ENCODE measurements at regions not wholly inside any gene's neighbourhood (a gene's known extent, or its start where the extent isn't known, plus 50 kb on each side); places are given as distances from the start of the nearest gene placed in this dataset.

DNA sequence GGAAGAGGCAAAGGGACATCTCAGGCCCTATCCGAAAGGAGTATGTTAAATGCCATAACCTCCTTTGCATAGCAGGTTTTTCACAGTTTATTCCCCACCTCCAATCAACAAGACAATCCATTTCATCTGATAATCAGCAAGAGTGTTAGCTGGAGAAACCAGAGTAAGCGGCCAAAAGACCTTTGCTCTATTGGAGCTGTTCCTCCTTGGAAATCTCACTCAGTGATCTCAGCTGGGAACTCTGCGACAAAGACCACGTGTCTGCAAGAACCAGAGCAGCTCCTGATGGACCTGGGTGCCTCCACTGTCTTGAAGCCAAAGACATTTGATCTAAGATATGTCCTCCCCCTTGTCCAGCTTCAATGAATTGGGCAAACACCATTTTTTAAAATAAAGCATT, 241.0 kb downstream of the SEC61B start:
- H3K36me3 ChIP-seq, result no peaks in the 10 kb centered on the region
- intact Hi-C loops (cut with DNase I), result no loop called here
- H3K27me3 ChIP-seq, result no peaks in the 10 kb centered on the region
- DNase-seq, result no peak
- no peak for ATAC-seq
- no peaks in the 10 kb centered on the region for H3K4me1 ChIP-seq
- H3K27ac ChIP-seq, result no peak overlapping the region
- H3K9me3 ChIP-seq, result no peaks in the 10 kb centered on the region
- TF ChIP-seq, protein P1, sequence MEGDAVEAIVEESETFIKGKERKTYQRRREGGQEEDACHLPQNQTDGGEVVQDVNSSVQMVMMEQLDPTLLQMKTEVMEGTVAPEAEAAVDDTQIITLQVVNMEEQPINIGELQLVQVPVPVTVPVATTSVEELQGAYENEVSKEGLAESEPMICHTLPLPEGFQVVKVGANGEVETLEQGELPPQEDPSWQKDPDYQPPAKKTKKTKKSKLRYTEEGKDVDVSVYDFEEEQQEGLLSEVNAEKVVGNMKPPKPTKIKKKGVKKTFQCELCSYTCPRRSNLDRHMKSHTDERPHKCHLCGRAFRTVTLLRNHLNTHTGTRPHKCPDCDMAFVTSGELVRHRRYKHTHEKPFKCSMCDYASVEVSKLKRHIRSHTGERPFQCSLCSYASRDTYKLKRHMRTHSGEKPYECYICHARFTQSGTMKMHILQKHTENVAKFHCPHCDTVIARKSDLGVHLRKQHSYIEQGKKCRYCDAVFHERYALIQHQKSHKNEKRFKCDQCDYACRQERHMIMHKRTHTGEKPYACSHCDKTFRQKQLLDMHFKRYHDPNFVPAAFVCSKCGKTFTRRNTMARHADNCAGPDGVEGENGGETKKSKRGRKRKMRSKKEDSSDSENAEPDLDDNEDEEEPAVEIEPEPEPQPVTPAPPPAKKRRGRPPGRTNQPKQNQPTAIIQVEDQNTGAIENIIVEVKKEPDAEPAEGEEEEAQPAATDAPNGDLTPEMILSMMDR (IDR thresholded peaks at IDR 0.05), result no peak
- H3K4me3 ChIP-seq, result no peak overlapping the region

DNA sequence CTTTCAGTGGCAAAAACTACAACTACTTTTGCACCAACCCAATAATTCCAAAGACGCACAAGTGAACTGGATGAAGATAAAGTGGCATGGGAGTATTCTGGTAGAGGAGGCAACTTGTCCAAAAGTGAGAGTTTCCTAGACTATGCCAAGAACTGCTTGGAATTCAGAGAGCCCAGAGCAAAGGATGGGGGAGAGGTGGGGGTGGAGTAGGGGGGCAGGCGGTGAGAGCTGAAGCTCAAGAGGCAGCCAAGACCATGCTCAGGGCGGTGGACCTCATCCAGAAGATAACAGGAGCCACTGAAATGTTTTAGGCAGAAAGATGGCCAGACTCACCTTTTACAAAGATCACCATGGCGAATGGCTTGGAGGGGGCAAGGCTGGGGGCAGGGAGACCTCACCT, 242.5 kb downstream of the SEC61B start:
- Histone ChIP-seq H3K36me3 (no peaks in the 10 kb centered on the region), H3K9me3 (no peaks in the 10 kb centered on the region), H3K4me1 (no peaks in the 10 kb centered on the region), H3K27ac (no peak overlapping the region), H3K27me3 (no peaks in the 10 kb centered on the region), H3K4me3 (no peak overlapping the region)
- DNase-seq (no peak), ATAC-seq (no peak)
- TF ChIP-seq, protein P1 (IDR thresholded peaks at IDR 0.05), result no peak
- intact Hi-C loops (cut with DNase I), result no loop called here

DNA sequence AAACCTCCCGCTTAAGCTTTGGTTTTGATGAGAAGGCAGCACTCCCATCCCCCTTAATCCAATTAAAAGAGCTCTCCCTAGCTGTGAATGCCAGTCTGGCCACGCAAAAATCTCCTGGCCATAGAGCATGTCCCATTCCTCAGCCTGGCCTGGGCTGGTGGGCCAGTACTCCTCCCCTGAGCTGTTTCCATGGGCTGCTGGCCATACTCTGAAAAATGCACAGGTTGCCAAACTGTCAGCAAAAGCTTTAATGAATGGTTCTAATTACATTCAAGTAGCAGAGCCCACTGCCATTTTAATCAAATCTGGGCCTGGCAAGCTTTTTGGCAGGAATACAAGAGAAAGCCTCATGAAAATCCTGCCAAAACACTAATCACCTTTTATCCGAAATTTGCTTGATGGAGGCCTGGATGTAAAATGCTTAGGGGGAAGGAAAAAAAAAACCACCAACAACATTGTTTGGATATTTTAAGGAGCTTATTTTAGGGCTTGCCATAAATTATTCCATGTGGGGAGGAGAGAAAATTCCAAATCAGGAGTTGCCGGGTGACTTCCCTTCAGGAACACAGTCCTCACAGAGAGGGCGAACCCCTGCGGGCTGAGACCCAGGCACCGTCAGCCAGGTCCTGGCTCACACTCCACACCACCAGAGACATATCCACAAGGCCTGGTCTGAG, 243.3 kb downstream of the SEC61B start:
- intact Hi-C loops (cut with DNase I), result no loop called here
- Histone ChIP-seq H3K36me3 (no peaks in the 10 kb centered on the region), H3K4me1 (no peaks in the 10 kb centered on the region), H3K9me3 (no peaks in the 10 kb centered on the region), H3K27me3 (no peaks in the 10 kb centered on the region), H3K27ac (no peak overlapping the region), H3K4me3 (no peak overlapping the region)
- peak in 1 of 4 donors; percentile 43 for DNase-seq
- TF ChIP-seq, protein P1 (IDR thresholded peaks at IDR 0.05), result no peak
- ATAC-seq, result no peak

DNA sequence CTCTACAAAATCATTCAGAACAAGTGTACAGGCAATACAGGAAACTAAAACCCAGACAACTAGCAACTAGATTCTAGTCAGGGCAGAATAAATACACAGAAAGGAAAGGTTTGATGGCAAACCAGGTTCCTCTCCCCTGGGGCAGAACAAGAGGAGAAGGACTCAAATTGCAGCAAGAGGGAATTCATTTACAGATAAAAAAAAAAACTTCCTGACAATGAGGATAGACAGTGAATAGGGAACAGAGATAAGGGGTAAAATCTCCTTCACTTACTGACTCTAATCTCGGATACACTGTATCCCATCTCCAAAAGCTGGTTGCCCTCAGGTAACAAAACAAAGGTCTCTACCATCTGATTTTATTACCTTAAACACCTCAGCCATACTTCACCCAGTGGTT, 244.0 kb downstream of the SEC61B start:
- TF ChIP-seq, protein P1 (IDR thresholded peaks at IDR 0.05), result no peak
- Histone ChIP-seq H3K27ac (no peak overlapping the region), H3K36me3 (no peaks in the 10 kb centered on the region), H3K27me3 (no peaks in the 10 kb centered on the region), H3K4me3 (no peak overlapping the region), H3K9me3 (no peaks in the 10 kb centered on the region), H3K4me1 (no peaks in the 10 kb centered on the region)
- DNase-seq, result no peak
- ATAC-seq, result no peak
- intact Hi-C loops (cut with DNase I), result no loop called here

DNA sequence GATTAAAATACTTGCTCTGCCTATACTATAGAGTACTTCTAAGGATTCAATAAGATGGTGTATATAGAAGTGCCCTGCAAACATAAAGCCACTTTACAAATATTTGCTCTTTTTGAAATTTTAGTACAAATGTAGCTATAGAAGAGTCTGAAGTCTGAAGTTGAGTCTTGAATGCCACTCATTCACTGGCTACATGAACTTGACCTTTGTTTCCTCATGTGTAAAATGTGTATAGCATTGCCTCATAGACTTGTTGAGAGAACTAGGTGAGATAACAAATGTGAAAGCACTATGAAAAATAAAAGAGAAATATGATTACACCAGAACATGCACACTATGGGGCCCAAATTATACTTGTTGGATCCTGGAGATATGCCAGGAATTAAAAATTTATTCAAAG, 244.7 kb downstream of the SEC61B start:
- TF ChIP-seq, protein P1 (IDR thresholded peaks at IDR 0.05), result no peak
- Histone ChIP-seq H3K27ac (no peak overlapping the region), H3K36me3 (no peaks in the 10 kb centered on the region), H3K27me3 (no peaks in the 10 kb centered on the region), H3K4me1 (no peaks in the 10 kb centered on the region), H3K9me3 (no peaks in the 10 kb centered on the region), H3K4me3 (no peak overlapping the region)
- DNase-seq (peak in 1 of 4 donors; percentile 21), ATAC-seq (peak; percentile 38)
- intact Hi-C loops (cut with DNase I), result no loop called here

All from left lung (tissue), 4 donors.